ENCODE measurements at regions not wholly inside any gene's neighbourhood (a gene's known extent, or its start where the extent isn't known, plus 50 kb on each side); places are given as distances from the start of the nearest gene placed in this dataset.

DNA sequence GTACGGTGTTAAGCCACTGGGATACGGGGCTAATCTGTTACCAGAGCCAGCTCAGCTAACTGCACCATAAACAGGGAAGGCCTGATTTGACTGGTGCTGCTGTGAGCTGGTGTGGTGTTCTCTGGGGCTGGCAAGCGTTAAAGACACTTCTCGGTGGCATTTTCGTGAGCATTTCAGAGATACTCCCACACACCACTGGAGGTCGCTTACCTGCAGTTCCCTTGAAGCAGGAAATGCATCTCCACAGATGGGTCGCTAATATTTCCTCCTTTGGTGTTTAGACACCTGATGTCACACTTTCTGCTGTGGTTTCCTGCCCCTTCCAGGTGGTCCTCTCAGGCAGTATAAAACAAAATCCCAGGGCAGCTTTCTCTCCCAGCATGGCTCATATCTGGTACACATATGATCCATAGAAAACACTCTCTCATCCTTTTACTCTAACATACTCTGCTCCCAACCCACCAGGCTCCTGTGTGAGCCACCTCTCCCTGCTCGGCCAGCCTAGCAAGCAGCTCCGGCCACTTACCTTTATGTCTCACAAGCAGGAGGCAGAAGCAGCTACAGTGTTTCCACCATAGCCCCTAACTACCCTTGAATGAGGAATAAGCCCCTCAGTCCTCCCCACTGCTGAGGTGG lies 129.9 kb upstream of the GRIN2B start:
- no peak overlapping the region for H3K4me3 ChIP-seq (ENCODE audit: low read length)
- no peak for TF ChIP-seq ZNF274 (IDR thresholded peaks at IDR 0.05; ENCODE audit: low read depth, low read length)

DNA sequence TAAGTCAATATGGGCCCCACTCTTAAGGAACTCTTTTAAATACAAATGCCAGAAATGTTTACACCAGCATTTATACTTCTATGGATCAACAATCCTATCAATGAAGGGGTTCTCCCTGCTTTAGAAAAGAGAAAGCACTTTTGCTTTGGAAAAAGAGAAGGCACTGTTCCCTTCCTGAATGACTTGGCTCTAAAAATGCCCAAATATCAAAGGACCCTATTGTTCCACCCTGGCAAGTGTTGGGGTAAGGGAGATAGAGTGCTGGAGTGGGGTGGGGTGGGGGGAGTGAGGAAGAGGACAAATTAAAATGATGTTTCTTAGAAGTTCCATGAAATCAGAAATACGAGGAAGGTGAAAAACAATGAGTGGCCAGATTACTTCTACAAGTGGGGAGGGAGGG lies 131.6 kb upstream of the GRIN2B start:
- H3K4me3 ChIP-seq (ENCODE audit: low read length): no peak overlapping the region
- TF ChIP-seq ZNF274 (IDR thresholded peaks at IDR 0.05; ENCODE audit: low read depth, low read length): no peak

- no peak overlapping the region for H3K4me3 ChIP-seq (ENCODE audit: low read length)
- no peak for TF ChIP-seq ZNF274 (IDR thresholded peaks at IDR 0.05; ENCODE audit: low read depth, low read length)
Measured at GRCh38 chr12:14126692-14127091, 145.3 kb upstream of the GRIN2B start.

- TF ChIP-seq ZNF274 (IDR thresholded peaks at IDR 0.05; ENCODE audit: low read depth, low read length): no peak
- H3K4me3 ChIP-seq (ENCODE audit: low read length): no peak overlapping the region
Measured at GRCh38 chr12:14129611-14130195, 148.3 kb upstream of the GRIN2B start.

DNA sequence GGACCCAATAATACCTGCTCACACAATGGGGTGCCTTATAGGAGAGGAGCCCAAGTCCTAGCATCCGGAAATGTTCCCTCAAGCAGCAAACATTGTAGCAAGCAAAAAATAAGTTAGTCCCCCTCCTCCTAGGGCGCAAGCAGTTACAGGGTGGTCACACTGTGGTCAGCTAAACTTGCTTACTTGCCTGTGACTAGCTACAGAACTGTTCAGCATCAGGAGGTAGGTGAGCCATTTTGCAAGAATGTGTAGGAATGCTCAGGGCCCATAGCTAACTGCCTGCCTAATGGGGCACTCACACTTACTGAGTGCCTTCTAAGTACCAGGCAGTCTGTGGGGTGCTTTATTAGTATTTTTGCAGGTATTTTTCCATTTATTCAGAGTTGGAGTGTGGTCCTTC lies 154.6 kb upstream of the GRIN2B start:
- no peak for TF ChIP-seq ZNF274 (IDR thresholded peaks at IDR 0.05; ENCODE audit: low read depth, low read length)
- H3K4me3 ChIP-seq (ENCODE audit: low read length): no peak overlapping the region

DNA sequence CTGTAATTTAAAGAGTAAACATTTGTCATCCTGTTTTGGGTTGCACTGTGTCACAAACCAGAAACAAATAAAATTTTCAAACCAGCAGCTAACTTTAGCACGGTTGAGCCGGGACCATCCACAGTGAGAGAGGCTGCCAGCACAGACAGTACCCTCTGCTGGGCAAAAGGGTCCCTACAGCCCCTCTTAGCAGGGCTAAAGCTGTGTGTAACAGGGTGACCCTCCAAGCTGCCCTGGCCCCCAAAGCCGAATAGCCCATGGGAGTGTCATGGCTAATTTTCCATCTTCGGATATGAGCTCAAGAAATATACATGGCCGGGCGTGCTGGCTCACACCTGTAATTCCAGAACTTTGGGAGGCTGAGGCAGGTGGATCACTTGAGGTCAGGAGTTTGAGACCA lies 157.1 kb upstream of the GRIN2B start:
- no peak overlapping the region for H3K4me3 ChIP-seq (ENCODE audit: low read length)
- no peak for TF ChIP-seq ZNF274 (IDR thresholded peaks at IDR 0.05; ENCODE audit: low read depth, low read length)

DNA sequence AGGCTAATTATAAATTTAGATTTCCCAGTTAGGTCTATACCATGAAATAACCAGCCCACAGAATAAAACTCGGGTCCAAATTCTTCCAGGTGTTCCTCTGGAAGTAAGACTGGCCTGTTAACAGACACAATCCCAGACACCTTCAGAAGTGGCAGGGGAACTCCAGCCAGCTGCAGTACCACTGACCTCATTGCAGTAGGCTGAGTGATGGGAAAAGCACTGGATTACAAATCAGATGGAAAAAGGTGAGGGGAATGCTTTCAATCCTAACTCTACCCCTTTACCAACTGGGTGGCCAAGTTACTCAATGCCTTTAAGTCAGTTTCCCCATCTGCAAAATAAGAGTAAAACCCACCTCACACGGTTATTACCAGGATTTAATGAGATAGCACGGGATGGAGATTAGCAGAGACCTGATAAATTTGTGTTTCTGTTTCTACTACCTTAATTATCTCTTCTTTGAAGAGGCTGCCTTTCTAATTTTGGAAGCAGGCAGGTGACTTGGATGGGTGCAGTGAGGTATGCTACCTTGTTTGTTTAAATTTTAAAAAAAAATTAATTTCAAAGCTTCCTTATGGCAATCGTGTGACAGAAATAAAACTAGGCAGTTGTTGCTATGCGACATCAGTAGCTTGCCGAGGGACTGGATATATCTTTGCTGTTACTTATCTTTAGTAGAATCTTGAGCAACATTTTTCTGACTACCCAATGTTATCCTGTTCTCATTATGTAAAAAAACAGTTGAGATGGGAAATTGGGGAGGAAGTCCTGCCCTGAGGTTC lies 167.3 kb upstream of the GRIN2B start:
- H3K4me3 ChIP-seq (ENCODE audit: low read length): no peak overlapping the region
- no peak for TF ChIP-seq ZNF274 (IDR thresholded peaks at IDR 0.05; ENCODE audit: low read depth, low read length)

- no peak for TF ChIP-seq ZNF274 (IDR thresholded peaks at IDR 0.05; ENCODE audit: low read depth, low read length)
- no peak overlapping the region for H3K4me3 ChIP-seq (ENCODE audit: low read length)
Measured at GRCh38 chr12:14153803-14154202, 172.4 kb upstream of the GRIN2B start.

DNA sequence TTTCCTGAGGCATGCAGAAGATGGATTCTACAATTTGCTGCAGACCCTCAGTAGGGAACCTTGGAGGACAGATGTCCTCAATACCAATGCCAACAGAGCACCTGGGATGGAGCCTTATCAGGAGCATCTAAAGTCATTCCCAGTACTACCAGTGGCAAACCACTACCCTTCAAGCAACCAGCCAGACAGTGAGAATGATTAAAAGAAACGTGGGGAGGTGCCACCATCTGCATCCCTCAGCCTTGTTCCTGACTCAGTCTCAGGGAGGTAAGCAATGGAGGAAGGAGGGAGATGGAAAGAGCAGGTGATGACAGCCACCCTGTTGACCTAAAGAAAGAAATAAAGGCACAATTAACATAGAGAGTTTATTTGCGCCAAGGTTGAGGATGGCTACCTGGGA lies 175.2 kb upstream of the GRIN2B start:
- TF ChIP-seq ZNF274 (IDR thresholded peaks at IDR 0.05; ENCODE audit: low read depth, low read length): no peak
- H3K4me3 ChIP-seq (ENCODE audit: low read length): no peak overlapping the region; the same call in 1 of the 2 replicates

- H3K4me3 ChIP-seq (ENCODE audit: low read length): no peak overlapping the region
Measured at GRCh38 chr12:14157088-14157747, 175.8 kb upstream of the GRIN2B start.

DNA sequence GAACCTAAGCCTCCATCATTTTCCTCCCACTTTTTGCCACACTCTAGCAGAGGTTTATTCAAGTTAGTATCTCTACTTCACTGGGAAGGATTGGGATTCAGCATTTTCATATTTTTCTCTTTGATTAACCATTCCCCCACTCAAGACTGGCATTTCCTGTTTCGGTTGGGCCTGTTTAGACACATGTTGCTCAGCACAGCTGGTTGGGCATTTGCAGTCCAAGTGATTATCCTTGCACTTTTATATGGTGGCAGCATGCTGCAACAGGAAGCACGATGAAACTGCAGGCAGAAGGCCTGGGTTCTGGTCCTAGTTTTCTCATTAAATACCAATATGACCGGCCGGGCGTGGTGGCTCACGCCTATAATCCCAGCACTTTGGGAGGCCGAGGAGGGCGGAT lies 182.9 kb upstream of the GRIN2B start:
- H3K4me3 ChIP-seq (ENCODE audit: low read length): no peak overlapping the region
- TF ChIP-seq ZNF274 (IDR thresholded peaks at IDR 0.05; ENCODE audit: low read depth, low read length): no peak

More at GRCh38 chr12:14157088-14157747, 175.8 kb upstream of the GRIN2B start:
- no peak for TF ChIP-seq ZNF274 (IDR thresholded peaks at IDR 0.05; ENCODE audit: low read depth, low read length)

DNA sequence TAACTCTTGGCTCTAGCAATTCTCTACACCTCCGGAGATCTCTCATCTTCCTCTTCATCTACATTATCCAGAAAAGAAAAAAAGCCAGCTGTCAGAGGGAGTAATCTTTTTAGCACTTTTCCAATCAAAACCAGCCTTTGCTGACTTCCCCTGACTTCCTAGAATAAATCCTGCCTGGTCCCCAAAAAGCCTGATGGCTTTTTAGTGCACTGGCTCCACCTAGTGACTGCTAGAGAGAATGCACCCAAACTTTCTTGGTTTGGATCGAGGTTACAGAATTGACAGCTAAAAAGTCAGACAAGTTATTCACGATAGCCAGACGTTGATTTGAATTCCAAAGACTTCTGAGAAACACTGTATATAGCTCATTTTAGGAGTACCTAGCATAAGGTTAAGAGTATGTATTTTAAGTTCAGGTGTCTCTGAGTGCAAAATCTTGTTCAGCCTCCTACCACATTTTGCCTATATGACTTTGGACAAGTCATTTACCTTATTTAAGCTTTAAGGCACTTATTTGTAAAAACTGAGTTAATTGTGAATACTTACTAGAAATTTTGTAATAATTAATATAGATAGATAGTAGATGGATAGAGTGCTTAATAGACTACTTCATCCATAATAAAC lies 185.7 kb upstream of the GRIN2B start:
- TF ChIP-seq ZNF274 (IDR thresholded peaks at IDR 0.05; ENCODE audit: low read depth, low read length): no peak
- no peak overlapping the region for H3K4me3 ChIP-seq (ENCODE audit: low read length)

DNA sequence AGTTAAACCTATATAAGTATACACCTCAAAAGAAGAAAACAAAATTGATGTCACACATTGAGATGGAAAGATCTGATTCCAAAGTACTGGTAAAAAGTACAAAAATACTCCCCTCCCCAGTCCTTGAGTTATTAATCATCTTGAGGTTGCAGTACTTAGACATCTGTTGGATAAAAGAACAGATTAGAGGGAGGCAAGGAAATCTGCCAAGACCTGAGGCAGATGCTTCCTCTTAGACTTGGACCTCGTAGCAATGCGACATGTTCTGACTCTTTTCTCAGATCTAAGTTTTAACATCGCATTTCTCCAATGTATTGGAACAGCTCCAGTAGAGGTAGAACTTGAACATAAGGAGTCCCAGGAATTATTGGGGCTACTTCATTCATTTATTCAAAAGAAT lies 187.9 kb upstream of the GRIN2B start:
- no peak overlapping the region for H3K4me3 ChIP-seq (ENCODE audit: low read length)
- no peak for TF ChIP-seq ZNF274 (IDR thresholded peaks at IDR 0.05; ENCODE audit: low read depth, low read length)

DNA sequence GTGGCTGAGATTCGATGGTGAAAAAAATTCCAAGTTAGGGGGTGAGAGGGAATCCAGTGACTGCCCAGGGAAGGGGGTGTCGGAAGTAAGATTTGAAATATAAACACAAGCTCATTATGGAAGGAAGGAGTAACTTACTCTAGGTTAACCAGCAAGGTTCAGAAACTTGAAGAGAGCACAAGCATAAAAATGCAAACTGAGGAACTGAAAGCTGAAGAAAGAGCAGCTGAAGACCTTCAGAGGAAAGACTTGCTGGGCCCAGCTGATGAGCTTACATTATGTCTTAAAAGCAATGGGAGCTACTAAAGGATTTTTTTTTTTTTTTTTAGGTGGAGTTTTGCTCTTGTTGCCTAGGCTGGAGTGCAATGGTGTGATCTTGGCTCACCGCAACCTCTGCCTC lies 189.7 kb upstream of the GRIN2B start:
- no peak overlapping the region for H3K4me3 ChIP-seq (ENCODE audit: low read length)
- TF ChIP-seq ZNF274 (IDR thresholded peaks at IDR 0.05; ENCODE audit: low read depth, low read length): no peak
